Adrenal gland (tissue), 5 donors: ENCODE measurements at regions not wholly inside any gene's neighbourhood (a gene's known extent, or its start where the extent isn't known, plus 50 kb on each side); places are given as distances from the start of the nearest gene placed in this dataset.

Source experiments
- POLR2A ChIP-seq, 2 donors: fragments of 450-650 bp; IDR thresholded peaks; one replicate each; pipeline ENCODE4 v1.6.1; 2017; ENCODE audit warnings: antibody characterized with exemption in 2 of 2, mild to moderate bottlenecking in 2 of 2, moderate library complexity in 1 of 2
- TF ChIP-seq, protein P1 (sequence below), 6 experiments: fragments of 450-650 bp in 4 of 6; fragments of 200-600 bp in 2 of 6; sonication (generic) in 1 of 6; IDR thresholded peaks; 1 replicate in 5 of 6; 2 replicates in 1 of 6; pipeline versions ENCODE4 v1.5.1 to v1.8.0; 2016 to 2021; ENCODE audit warnings: antibody characterized with exemption in 6 of 6, mild to moderate bottlenecking in 2 of 6, moderate library complexity in 1 of 6
- donor health status: DM: no; HTN: no; CAD: no.

DNA sequence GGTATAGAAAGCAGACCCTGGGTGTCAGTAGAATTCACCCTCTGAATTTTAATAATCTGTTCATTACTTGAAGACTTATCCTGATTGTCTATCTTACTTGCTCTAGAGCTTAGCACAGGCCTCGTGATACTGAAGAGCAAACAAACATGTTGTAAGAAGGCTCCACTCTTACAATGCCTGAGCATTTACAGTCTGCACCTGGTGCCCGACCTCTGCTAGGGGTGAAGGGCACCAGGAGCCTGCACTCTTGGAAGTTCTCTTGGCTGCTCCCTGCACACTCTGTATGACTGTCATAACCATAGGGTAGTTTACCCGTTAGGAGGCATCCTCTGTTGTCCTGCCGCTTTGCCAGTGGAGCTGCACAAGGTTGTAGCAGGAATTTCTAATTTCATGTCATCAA lies 91.3 kb upstream of the NPY start:
- TF ChIP-seq, protein P1, sequence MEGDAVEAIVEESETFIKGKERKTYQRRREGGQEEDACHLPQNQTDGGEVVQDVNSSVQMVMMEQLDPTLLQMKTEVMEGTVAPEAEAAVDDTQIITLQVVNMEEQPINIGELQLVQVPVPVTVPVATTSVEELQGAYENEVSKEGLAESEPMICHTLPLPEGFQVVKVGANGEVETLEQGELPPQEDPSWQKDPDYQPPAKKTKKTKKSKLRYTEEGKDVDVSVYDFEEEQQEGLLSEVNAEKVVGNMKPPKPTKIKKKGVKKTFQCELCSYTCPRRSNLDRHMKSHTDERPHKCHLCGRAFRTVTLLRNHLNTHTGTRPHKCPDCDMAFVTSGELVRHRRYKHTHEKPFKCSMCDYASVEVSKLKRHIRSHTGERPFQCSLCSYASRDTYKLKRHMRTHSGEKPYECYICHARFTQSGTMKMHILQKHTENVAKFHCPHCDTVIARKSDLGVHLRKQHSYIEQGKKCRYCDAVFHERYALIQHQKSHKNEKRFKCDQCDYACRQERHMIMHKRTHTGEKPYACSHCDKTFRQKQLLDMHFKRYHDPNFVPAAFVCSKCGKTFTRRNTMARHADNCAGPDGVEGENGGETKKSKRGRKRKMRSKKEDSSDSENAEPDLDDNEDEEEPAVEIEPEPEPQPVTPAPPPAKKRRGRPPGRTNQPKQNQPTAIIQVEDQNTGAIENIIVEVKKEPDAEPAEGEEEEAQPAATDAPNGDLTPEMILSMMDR (IDR thresholded peaks at IDR 0.05), result no peak
- no peak for TF ChIP-seq POLR2A (IDR thresholded peaks at IDR 0.05)
